SH-SY5Y (cell line): ENCODE measurements at regions not wholly inside any gene's neighbourhood (a gene's known extent, or its start where the extent isn't known, plus 50 kb on each side); places are given as distances from the start of the nearest gene placed in this dataset.

Source experiments
- GATA2 ChIP-seq: IDR thresholded peaks from 2 replicates; pipeline ENCODE4 v1.6.1; 2011; ENCODE audit warnings: mild to moderate bottlenecking, low read depth, low read length
- GATA3 ChIP-seq: IDR thresholded peaks from 2 replicates; pipeline ENCODE4 v1.6.1; 2011; ENCODE audit warnings: low read depth, mild to moderate bottlenecking, low read length, moderate library complexity

DNA sequence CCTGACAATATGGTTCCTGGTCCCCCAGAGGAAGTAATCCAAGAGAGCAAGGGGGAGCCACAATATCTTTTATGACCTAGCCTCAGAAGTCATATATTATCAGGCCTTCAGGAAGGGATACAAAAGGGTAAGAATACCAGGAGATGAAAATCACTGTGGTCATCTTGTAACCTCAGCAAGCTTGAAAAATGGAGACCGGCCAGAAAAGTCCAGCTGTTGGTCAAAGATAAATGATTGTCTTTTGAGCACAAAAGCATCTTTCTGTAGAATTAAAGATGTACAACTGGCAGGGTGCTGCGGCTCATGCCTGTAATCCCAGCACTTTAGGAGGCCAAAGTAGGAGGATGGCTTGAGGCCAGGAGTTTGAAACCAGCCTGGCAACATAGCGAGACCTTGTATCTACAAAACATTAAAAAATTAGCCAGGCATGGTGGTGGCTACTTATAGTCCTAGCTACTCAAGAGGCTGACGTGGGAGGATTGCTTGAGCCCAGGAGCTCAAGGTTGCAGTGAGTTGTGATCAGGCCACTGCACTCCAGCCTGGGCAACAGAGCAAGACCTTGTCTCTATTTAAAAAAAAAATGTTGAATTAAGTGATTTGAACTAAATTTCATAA is 118.0 kb upstream of the MARCKS start:
- TF ChIP-seq GATA3 (no peak), GATA2 (no peak)
